Spleen (tissue), 7 donors: ENCODE measurements at regions not wholly inside any gene's neighbourhood (a gene's known extent, or its start where the extent isn't known, plus 50 kb on each side); places are given as distances from the start of the nearest gene placed in this dataset.

Source experiments
- CTCF ChIP-seq, 11 experiments: fragments of 200-600 bp in 7 of 11; fragments of 450-650 bp in 4 of 11; sonication (generic) in 4 of 11; IDR thresholded peaks in 8 of 11; conservative IDR thresholded peaks in 3 of 11; 1 replicate in 7 of 11; 2 replicates in 4 of 11; pipeline versions ENCODE4 v1.4.0 to v1.8.0; 2016 to 2021; ENCODE audit warnings: antibody characterized with exemption in 11 of 11, inconsistent platforms in 4 of 11, mild to moderate bottlenecking in 1 of 11
- POLR2A ChIP-seq, 3 donors: fragments of 450-650 bp; IDR thresholded peaks; one replicate each; pipeline ENCODE4 v1.5.1; 2017; ENCODE audit warnings: antibody characterized with exemption in 3 of 3, mild to moderate bottlenecking in 1 of 3
- donor health status: DM: no; HTN: no; CAD: no; lungs with moderate emphysema.
- donor health status: DM: no; HTN: no; CAD: no.
- donor health status: DM: no; HTN: no; CAD: no.

- TF ChIP-seq POLR2A (IDR thresholded peaks at IDR 0.05) (no peak), CTCF (IDR thresholded peaks at IDR 0.05 in 8 of 11, conservative IDR thresholded peaks at IDR 0.05 in 3 of 11) (no peak)
Measured at GRCh38 chr13:106942563-106942962, 374.6 kb upstream of the ARGLU1 start.
